Left forelimb (tissue), 1 donor: ENCODE measurements at regions not wholly inside any gene's neighbourhood (a gene's known extent, or its start where the extent isn't known, plus 50 kb on each side); places are given as distances from the start of the nearest gene placed in this dataset.

Experiments used
- DNase-seq: peaks from one replicate; pipeline ENCODE4 v3.0.0-alpha.2; 2018; ENCODE audit warnings: low spot score

DNA sequence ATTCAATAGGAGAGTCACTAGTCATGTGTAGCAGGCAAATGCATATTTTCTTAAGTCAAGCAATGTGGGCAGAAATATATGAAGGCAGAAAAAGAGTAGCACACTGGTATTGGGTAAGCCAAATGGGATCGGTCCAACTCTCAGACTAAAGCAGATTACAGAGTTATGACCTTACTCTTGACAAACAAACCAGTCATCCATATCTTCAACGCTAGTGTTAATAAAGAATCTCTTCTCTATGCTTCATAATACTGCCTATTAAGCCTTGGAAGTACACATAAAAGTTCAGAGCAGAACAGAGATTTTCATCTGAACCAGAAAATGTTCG, 320.2 kb upstream of the JARID2 start:
- no peak for DNase-seq

DNA sequence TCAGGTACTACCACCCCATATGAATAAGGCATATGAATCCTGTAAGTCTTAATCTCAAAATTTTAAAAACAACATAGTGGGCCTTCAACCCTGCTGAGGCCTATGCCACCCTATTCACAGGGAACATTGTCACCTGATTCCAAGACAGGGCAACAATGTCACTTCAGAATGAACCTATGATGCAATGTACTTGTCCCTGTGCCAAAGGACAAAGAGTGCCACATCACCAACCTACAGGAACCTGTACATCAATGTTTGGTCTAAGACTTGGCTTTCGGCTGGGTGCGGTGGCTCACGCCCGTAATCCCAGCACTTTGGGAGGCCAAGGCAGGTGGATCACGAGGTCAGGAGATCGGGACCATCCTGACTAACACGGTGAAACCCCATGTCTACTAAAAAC, 318.5 kb upstream of the JARID2 start:
- DNase-seq = no peak

DNA sequence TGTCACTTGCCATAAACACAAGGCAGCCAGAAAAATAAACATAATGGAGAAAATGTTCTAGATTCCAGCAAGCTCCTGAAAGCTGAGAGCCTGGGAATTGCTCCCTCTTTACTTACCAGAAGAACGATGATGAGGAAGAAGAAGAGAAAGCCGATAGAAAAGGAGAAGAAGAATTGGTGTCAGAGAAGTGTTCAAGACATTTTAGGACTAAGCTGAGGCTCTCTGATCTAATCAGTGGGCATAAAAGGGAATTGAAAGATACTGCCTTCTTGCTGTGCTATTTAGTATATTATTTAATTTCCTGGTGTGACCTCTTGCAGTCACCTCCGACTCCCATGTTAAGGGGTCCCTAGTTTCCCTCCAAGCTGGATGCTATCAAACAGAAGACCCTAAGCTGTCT, 316.6 kb upstream of the JARID2 start:
- DNase-seq = no peak

DNA sequence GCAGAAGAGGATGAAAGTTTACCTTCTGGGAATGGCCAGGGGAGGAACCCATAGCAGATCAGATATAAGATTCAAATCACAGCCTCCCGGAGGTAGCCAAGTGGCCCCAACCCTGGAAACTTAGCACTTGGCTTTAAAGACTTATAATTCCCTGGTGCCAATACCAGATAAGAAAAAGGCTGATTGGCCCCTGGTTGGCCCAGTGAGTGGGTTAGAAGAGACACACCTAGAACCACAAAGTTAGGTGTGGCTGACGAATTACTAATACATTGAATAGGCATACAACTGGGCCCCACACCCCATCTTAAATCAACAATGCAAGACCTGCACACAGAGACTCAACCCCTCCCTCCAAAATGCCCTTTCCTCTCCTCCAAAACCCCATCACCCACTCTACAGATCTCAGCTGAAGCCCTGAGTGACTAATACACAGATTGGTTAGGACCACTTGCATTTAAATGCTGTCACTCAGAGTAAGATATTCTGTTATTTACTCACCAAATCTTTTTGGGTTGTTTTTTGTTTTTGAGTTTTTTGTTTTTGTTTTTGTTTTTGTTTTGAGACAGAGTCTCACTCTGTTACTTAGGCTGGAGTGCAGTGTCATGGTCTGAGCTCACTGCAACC, 315.4 kb upstream of the JARID2 start:
- DNase-seq = no peak

DNA sequence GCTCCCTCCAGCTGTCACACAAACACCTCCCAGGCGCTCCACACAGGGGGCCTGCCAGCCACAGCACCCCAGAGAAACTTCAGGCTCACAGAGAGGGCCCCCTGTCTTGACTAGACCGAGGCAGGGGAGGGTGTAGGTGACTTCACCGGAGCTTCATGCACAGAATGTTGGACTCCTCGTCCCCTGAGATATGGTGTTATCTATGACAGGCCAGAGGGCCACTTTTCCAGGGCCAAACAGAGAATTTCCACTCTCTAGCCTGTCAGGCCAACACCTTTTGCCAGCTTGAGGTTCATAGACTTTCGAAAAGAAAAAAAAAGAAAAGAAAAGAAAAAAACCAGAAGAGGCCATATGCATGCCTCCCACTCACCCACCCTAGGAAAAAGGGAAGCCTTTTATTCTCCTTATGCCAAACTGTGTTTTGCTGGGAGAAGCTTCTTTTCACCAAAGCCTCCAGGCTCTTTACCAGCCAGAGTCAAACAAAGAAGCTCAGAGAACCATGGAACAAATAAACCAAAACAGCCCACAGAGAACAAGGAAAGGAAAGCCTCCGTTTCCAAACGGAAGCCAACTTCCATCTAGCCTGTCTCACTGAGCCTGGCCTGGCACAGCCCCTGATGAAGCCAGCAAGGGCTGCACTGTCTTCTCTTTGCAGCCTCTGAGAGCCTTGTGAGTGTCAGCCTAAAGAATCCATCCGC, 313.2 kb upstream of the JARID2 start:
- DNase-seq = no peak

DNA sequence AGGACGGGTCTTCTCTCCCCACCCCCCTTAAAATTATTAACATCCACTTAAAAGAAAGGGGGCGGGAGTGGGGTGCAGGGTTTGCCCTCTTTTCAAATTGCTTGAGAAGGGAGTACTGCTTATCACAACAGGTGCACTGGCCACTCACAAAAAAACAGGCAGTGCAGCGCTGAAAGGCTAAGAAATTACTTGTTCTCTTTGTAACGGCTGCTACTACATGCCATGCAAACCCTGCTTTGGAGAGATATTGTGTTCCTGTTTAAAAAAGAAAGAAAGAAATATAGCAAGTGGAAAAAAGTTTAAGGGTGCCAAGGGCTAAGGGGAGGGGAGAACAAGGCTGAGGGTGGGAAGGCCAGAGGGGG, 312.7 kb upstream of the JARID2 start:
- DNase-seq = no peak

DNA sequence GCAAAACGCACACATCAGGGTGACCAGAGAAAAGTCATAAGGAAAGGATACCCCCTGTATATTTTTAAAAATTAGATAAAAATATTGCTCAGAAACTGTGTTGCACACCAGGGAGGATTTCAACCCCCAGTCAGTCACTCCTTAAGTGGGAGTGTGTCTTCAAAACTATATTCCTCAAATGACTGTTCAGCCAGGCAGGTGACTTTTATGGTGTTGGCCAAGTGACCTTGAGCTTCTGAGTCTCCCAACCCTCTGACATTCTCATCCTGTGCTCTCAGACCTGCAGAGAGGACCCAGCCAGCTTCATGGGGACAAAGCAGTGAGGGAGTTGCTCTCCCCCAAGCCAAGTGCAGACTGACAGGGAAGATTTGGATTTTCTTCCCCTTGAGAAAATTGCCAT, 311.9 kb upstream of the JARID2 start:
- no peak for DNase-seq

DNA sequence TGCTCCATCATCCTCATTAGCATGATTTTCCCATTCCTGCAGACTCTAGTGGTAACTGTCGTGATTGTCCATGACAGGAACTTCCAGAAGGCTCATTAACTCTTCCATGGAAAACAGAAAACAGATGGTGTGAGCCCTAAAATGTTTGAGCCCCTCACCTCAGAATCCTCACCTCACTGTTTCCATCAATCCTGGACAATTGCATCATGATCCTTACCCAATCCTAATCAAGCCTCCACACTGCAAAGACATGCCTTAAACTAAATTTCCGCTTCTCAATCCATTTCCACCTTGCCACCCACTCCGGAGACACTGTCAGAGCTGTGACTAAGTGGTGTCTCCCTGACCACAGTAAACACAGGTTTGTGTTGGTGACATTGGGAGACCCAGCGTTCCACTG, 311.0 kb upstream of the JARID2 start:
- no peak for DNase-seq

DNA sequence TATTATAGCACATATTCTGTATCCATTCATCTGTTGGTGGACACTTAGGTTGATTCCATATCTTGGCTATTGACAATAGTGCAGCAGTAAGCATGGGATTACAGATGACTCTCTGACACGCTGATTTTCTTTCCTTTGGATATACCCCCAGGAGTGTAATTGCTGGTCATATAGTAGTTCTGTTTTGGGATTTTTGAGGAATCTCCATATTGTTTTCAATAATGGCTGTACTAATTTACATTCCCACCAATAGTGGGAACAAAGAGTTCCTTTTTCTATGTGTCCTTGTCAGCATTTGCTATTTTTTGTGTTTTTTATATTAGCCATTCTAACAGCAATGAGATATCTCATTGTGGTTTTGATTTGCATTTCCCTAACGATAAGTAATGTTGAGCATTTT, 309.0 kb upstream of the JARID2 start:
- DNase-seq = no peak

DNA sequence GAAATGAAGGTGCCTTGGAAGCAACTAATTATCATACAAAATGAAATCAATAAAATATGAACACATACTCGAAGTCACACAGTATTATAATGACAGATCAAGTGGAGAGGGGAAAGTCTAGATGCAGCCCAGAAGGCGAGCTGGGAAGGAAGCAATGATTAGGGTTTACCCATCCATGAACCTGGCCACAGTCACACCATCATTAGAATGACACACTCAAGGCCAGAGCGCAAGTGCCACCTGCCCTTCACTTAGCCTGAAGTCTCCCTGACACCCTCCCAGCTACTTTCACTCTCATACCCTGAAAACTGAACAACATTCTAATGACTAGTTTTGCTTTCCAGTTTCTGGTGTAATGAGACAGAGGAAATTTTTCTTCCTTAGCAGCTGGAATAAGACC, 302.8 kb upstream of the JARID2 start:
- DNase-seq = no peak

DNA sequence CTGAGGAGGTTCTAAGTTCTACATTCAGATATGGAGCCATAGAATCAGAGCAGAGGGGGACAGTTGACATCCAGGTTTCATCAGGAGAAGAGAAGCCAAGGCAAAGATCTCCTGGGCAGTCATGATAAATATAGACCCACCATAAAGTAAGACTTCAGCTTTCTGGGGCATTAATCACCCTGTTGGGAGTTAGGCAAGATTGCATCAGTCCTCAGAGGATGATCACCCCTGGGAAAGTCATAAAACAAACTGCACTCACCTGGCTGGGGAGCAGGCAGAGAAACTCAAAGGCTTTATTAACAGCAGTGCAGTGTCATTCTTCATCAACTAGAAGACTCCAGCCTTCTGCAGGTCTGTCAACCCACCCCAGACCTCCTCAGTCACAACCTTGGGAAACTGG, 301.3 kb upstream of the JARID2 start:
- DNase-seq = no peak

DNA sequence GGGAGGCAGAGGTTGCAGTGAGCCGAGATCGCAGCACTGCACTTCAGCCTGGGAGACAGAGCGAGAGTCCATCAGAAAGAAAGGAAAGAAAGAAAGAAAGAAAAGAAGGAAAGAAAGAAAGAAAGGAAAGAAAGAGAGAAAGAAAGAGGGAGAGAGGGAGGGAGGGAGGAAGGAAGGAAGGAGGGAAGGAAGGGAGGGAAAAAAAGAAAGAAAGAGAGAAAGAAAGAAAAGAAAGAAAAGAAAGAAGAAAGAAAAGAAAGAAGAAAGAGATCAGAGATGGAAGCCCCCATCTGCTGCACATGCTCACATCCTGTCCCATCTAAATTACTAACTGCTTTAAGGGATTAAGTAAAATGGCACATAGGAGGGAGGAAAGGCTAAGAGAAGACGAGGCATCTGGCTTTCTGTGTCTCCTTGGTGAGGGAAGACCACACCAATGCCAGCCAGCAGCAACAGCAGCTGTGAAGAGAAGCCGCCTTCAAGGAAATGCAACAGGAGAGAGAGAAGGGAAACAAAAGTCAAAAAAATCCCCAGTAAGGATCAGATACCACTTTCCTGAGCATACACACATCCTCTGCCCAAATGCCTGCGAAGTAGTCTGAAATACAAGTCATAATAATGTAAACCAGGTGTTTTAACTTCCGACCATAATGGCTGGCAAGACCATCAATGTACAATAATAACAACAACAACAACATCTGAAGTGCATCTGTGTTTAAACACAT, 300.2 kb upstream of the JARID2 start:
- DNase-seq = no peak

DNA sequence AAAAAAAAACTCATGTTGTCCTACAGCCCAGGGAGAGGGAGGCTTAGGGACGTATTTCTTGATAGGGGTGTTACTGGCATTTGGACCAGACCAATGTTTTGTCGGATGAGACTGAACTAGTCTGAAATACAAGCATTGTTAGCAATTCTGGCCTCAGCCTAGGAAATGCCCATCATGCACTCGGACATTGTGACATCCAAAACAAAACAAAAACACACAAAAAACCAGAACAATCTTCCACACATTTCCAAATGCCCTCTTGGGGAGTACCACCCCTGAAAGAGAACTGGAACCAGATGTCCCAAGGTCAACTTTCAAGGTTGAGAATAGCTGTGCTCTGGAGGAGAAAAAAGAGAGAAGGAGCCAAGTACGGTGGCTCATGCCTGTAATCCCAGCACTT, 299.1 kb upstream of the JARID2 start:
- no peak for DNase-seq

DNA sequence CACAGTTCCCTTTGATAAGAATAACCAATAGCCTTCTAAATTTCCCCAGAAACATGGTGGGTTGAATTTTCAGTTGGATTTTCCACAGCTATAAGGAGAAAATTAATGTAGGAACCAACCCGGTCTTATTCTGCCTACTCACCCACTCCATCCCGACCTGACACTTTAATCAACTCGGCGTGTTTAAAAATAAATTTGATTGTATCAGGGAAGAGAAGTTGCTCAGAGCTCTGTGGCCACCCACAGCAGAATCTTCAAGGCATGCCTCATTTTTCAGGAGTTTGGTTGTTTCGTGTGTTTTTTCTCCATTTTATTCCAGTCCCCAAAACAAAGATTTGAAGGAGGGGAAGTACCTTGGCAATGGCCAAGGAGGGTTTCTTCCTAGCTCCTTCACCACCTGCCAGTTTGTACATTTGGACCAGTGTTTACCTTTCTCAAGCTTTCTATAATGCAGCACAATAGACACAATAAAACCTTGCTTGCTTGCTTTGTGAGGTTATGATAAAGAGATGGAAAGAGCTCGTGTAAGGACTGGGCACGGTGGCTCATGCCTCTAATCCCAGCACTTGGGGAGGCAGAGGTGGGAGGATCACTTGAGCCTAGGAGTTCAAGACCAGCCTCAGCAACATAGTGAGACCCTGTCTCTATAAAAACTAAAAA, 297.2 kb upstream of the JARID2 start:
- DNase-seq = no peak

DNA sequence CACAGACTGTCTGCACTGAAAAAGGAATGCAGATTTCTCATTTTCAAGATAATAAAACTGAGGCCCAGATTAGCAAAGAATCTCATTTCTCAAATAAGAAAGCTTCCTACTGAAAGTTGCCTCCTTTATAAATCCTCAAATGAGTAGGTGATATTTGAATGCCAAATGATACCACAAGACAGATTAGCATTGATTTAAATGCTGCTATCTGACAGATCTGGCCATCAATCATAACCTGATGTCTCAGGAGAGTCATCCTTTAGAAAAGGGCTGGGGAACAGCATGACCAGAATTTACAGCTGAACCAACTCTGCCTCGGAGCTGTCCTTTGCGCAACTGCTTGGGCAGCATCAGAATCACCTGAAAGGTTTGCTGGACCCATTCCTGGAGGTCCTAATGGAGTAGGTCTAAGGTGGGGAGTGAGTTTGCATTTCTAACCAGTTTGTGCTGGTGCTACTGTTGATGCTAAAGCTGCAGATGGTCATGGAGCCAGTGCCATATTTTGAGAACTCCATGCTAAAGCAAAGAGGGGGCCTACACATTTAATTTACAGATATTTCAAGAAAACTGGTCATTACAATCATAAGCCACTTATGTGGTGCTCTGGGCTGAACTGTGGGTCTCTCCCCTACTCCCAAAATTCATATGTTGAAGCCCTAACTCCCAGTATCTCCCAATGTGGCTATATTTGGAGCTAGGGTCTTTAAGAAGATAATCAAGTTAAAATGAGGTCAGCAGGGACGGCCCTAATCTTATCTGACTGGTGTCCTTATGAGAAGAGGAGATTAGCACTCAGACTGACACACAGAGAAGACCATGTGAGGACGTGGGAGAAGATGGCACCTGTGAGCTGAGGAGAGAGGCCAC, 295.5 kb upstream of the JARID2 start:
- DNase-seq = no peak

DNA sequence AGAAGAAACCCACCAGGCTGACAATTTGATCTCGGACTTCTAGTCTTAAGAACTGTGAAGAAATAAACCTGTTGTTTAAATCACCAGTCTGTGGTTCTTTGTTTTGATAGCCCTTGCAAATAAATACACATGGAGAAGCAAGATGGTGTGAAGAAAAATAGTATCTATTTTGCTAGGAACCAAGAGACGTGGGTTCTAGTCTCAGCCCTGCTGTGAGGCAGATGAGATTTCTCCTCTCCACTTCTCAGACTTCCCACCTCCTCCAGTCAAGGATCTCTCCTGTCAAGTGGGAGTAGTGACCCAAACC, 294.9 kb upstream of the JARID2 start:
- no peak for DNase-seq

DNA sequence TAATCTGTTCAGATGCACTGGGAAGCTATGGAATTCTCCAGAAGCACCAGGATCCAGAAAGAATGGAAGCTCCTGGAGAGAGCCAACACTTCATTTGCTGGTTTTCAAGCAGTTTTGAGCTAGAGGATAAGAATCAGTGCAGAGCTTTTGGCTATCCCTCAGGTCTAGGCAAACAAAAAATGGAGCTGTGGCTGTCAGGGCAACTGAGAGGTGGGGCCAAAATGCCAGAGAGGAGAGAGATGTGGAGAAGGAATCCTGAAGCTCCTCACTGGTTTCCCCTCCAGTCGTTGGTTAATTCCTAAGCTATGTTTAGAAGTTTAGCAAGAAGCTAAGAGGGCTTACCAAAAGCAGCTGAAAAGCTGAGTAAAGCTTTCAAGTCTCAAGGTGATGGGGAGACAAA, 294.2 kb upstream of the JARID2 start:
- no peak for DNase-seq

DNA sequence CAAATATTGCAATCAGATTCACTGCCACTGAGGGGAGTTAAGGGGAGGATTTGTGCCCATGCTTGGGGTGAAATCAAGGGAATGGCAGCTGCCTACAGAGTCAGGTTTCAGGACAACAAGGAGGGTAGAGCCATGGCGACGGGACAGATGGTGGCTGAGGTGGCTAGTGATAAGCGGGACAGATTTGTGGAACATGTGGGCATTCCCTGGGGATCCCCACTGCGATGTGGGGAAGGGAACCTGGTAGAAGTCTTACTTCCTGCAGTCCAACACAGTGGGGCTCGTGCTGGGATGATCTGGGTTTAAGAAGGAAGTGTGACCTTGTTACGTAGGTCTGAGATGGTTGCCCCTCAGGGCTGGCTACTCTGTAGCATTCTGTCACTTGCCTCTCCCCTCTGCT, 292.0 kb upstream of the JARID2 start:
- no peak for DNase-seq

DNA sequence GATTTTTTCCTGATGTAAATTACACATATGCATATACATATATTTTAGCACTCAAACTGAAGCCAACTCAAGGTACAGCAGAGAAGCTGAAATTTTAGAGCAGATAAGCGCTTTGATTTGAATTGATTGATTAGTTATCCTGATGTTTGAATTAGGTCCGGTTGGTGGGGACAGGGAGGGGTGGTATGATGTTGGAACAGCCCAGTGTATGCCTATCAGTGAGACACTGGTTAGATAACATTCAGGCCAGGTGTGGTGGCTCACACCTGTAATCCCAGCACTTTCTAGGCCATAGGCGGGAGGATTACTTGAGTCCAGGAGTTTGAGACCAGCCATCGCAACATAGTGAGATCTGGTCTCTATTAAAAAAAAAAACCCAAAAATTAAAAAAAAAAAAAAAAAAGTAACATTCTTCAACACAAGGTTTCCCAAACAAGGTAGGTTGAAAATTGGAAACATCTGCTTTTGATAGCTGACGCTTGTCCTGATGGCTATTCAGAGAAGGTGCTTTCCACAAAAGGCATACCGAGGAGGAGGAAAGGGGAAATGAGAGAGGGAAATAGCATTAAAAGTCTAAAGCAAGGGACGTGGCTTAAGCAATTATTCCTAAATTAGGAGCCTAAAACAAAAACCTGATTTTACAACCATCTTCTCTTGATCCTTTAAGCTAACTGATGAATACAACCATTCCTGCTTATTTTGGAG, 288.4 kb upstream of the JARID2 start:
- DNase-seq = no peak

DNA sequence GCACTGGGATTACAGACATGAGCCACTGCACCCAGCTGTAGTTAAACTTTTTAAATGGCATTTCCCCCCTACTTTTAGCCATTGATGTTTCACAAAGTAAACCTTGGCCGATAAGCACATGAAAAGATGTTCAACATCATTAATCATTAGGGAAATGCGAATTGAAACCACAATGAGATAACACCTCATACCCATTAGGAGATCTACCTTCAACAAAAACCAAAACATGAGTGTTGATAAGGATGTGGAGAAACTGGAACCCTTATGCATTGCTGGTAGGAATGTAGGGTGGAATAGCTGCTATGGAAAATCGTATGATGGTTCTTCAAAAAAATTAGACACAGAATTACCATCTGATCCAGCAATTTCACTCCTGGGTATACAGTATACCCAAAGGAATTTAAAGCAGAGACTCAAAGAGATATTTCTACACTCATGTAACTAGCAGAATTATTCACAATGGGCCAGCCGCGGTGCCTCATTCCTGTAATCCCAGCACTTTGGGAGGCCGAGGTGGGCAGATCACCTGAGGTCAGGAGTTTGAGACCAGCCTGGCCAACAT, 286.5 kb upstream of the JARID2 start:
- no peak for DNase-seq

DNA sequence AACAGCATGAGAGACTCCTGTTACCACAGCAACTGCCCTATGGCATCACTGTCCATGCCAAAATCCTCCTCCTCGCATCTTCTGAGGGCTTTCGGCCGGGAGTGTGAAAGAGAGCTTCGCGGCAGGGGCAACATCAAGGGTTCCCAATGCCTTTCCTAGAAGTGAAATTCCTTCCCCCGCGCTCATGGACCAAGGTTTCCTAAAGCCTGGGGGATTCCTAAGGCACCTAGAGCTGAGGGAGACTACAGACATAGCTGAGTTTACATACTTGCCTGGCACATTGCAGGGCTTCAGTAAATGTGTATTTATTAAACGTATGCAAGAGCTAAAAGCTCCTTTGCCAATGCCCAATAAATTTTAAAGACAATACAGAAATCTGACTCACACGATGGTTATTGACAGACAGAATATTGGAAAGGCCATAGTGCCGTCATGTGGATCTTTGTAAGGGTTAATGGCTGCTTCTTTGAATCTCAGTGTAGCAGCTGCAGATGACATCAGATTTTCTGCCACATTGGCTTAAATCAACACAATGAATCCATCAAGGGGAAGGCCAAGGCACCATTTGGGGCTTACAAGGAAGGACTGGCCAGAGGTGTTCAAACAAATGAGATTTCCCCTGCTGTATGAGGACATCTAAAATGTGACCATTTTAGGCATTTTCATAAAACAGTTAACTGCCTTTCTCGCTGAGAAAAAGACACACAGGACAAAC, 281.2 kb upstream of the JARID2 start:
- DNase-seq = no peak
